Heart right ventricle (tissue), 16 donors: ENCODE measurements at regions not wholly inside any gene's neighbourhood (a gene's known extent, or its start where the extent isn't known, plus 50 kb on each side); places are given as distances from the start of the nearest gene placed in this dataset.
A peak's percentile ranks its signal among the peaks of the same experiment; 100 is the strongest.
"Not testable (repeated sequence)": the region's sequence is repeated elsewhere in the genome, so short reads cannot be mapped to it uniquely, and the experiment has no call there.

Experiments
- ATAC-seq, 8 donors: fragments of 200-7000 bp; cut with Tn5 transposase; one replicate each; pipeline ENCODE4 v1.9.1; 2020; ENCODE audit warnings: mild to moderate bottlenecking in 8 of 8, moderate library complexity in 8 of 8, moderate number of reproducible peaks in 1 of 8
- DNase-seq, 2 donors: peaks; one replicate each; pipeline ENCODE4 v3.0.0-alpha.2; 2020
- H3K27ac ChIP-seq, 10 donors: fragments of 200-600 bp; sonication (generic) in 2 of 10; one replicate each; pipeline versions ENCODE4 v1.5.0 to v1.8.0; 2020 to 2022; ENCODE audit warnings: mild to moderate bottlenecking in 3 of 10
- H3K27me3 ChIP-seq, 7 donors: fragments of 200-600 bp; one replicate each; pipeline ENCODE4 v1.8.0; 2021 to 2022; ENCODE audit warnings: mild to moderate bottlenecking in 2 of 7
- H3K36me3 ChIP-seq, 9 donors: fragments of 200-600 bp; sonication (generic) in 1 of 9; one replicate each; pipeline versions ENCODE4 v1.5.0 to v1.8.0; 2020 to 2022; ENCODE audit warnings: mild to moderate bottlenecking in 2 of 9
- H3K4me1 ChIP-seq, 9 donors: fragments of 200-600 bp; sonication (generic) in 1 of 9; one replicate each; pipeline versions ENCODE4 v1.5.0 to v1.8.0; 2020 to 2022; ENCODE audit warnings: mild to moderate bottlenecking in 4 of 9
- H3K4me3 ChIP-seq, 10 donors: fragments of 200-600 bp; sonication (generic) in 2 of 10; one replicate each; pipeline versions ENCODE4 v1.5.0 to v1.8.0; 2020 to 2022; ENCODE audit warnings: mild to moderate bottlenecking in 7 of 10, moderate library complexity in 2 of 10
- H3K9me3 ChIP-seq, 11 donors: fragments of 200-600 bp in 10 of 11; sonication (generic) in 2 of 11; one replicate each; pipeline versions ENCODE4 v1.5.0 to v1.8.0; 2013 to 2022; ENCODE audit warnings: mild to moderate bottlenecking in 2 of 11, control low read depth in 1 of 11, moderate library complexity in 1 of 11
- CTCF ChIP-seq, 9 donors: fragments of 200-600 bp; sonication (generic) in 2 of 9; IDR thresholded peaks; one replicate each; pipeline versions ENCODE4 v1.5.0 to v1.8.0; 2021 to 2022; ENCODE audit warnings: antibody characterized with exemption in 9 of 9, mild to moderate bottlenecking in 5 of 9, moderate library complexity in 1 of 9
- WGBS, 2 donors: extraction: QIAGEN DNeasy Blood & Tissue Kit; methylation state at CpG; one replicate each; pipeline ENCODE4 v1.1.7; 2013; ENCODE audit warnings: inconsistent platforms in 1 of 2; 5-methylcytosine and 5-hydroxymethylcytosine counted together
- intact Hi-C, 10 donors: fragments of 100-400 bp; cut with DNase I; formaldehyde crosslinking; loops; one replicate each; pipeline versions ENCODE4 v1.11.1 to v1.14.2; 2022
- donor health status: Arrhythmogenic right ventricular cardiomyopathy.
- donor health status: ischemic (EF 13 %, LVEDD 7.1; RV severe dilation, severe dysfunction).
- donor health status: healthy with polysubstance abuse.
- donor health status: DM: no; HTN: yes; CAD: no.
- donor health status: DM: no; HTN: no; CAD: no.
- donor health status: ischemic (EF 25% LVEDD 6.9; RV normal size, moderate dysfunction).
- donor health status: ischemic (EF 25% LVEDD 5.7; RV mildly dilated, moderate dysfunction).
- donor health status: healthy.
- donor health status: DM: yes; HTN: yes; CAD: no.
- donor health status: Ischemic cardiomyopathy.
- donor health status: ischemic (EF 35%, LVEDD 5.7; RV mildly dilated, moderate dysfunction).
- donor health status: nonischemic (EF 11% LVEDD 7.7; RV severe dilation, severe dysfunction).
- donor health status: DM: yes; HTN: yes; CAD: no.
- donor health status: PGD.
- donor health status: ischemic (EF 29% LVEDD 5.4; RV normal size, mild dysfunction).
- donor health status: nonischemic (EF 23%, LVEDD 6.1; RV moderate dilation, normal function).

GRCh38 chr14:34160619-34161018 is 209.7 kb upstream of the EGLN3 start:
- intact Hi-C loops = no loop called here

GRCh38 chr14:34157651-34158050 is 206.8 kb upstream of the EGLN3 start:
- no peak for TF ChIP-seq CTCF (IDR thresholded peaks at IDR 0.05)
- no peak for DNase-seq
- Histone ChIP-seq H3K27me3 (no peaks in the 10 kb centered on the region), H3K4me3 (no peak overlapping the region), H3K36me3 (no peaks in the 10 kb centered on the region), H3K27ac (no peak overlapping the region), H3K4me1 (peaks cover 0 to 7% (median 0%) of the 10 kb centered on the region in 9 donors), H3K9me3 (no peaks in the 10 kb centered on the region)
- intact Hi-C loops = no loop called here
- 95 to 98% methylated on average over 2 of the region's 2 CpGs for WGBS, 2 donors
- no peak for ATAC-seq

More at GRCh38 chr14:34160619-34161018, 209.7 kb upstream of the EGLN3 start:
- 91 to 95% methylated on average over 2 of the region's 2 CpGs for WGBS, 2 donors
- H3K4me1 ChIP-seq = peaks cover 0 to 7% (median 0%) of the 10 kb centered on the region in 9 donors
- H3K27ac ChIP-seq = no peak overlapping the region
- H3K9me3 ChIP-seq = no peaks in the 10 kb centered on the region
- H3K36me3 ChIP-seq = no peaks in the 10 kb centered on the region
- H3K27me3 ChIP-seq = no peaks in the 10 kb centered on the region
- ATAC-seq = no peak
- no peak for DNase-seq
- no peak overlapping the region for H3K4me3 ChIP-seq
- TF ChIP-seq CTCF (IDR thresholded peaks at IDR 0.05) = no peak

GRCh38 chr14:34147461-34147860 is 196.6 kb upstream of the EGLN3 start:
- Histone ChIP-seq H3K27ac (no peak overlapping the region), H3K4me3 (no peak overlapping the region), H3K36me3 (no peaks in the 10 kb centered on the region), H3K9me3 (peaks cover 0 to 34% (median 3%) of the 10 kb centered on the region in 11 donors), H3K4me1 (no peaks in the 10 kb centered on the region), H3K27me3 (no peaks in the 10 kb centered on the region)
- no peak for TF ChIP-seq CTCF (IDR thresholded peaks at IDR 0.05)
- 53 to 54% methylated on average over 3 of the region's 3 CpGs for WGBS, 2 donors
- ATAC-seq = no peak
- DNase-seq = no peak
- intact Hi-C loops = no loop called here

- 52 to 59% methylated on average over 6 of the region's 6 CpGs for WGBS, 2 donors
- intact Hi-C loops, ATAC-seq, H3K27me3 ChIP-seq, H3K4me3 ChIP-seq, H3K36me3 ChIP-seq, DNase-seq: not testable (repeated sequence)
- H3K4me1 ChIP-seq = peaks cover 0 to 13% (median 5%) of the 10 kb centered on the region in 9 donors
- peaks cover 0 to 47% (median 16%) of the 10 kb centered on the region in 11 donors for H3K9me3 ChIP-seq
- peak overlapping the region in 1 of 10 donors; percentile 11 for H3K27ac ChIP-seq
Measured at GRCh38 chr14:34140127-34140526, 189.3 kb upstream of the EGLN3 start.

GRCh38 chr14:34139160-34140121 is 188.6 kb upstream of the EGLN3 start:
- intact Hi-C loops = loop anchor here in 2 of 10 donors (10.0 kb wide), 2 partner anchors 65 to 85 kb away; no protein-coding TSS in a partner anchor
- H3K36me3 ChIP-seq, H3K27me3 ChIP-seq, H3K4me3 ChIP-seq: not testable (repeated sequence)
- Histone ChIP-seq H3K4me1 (peaks cover 0 to 13% (median 5%) of the 10 kb centered on the region in 9 donors), H3K9me3 (peaks cover 0 to 40% (median 16%) of the 10 kb centered on the region in 11 donors), H3K27ac (peak overlapping the region in 1 of 10 donors; percentile 11)
- ATAC-seq = peak in 5 of 8 donors; percentile 59 to 79 (median 63)
- peak; percentile 57 to 71 for DNase-seq
- WGBS, 2 donors = 55 to 59% methylated on average over 13 of the region's 13 CpGs
